ENCODE measurements at regions not wholly inside any gene's neighbourhood (a gene's known extent, or its start where the extent isn't known, plus 50 kb on each side); places are given as distances from the start of the nearest gene placed in this dataset.

DNA sequence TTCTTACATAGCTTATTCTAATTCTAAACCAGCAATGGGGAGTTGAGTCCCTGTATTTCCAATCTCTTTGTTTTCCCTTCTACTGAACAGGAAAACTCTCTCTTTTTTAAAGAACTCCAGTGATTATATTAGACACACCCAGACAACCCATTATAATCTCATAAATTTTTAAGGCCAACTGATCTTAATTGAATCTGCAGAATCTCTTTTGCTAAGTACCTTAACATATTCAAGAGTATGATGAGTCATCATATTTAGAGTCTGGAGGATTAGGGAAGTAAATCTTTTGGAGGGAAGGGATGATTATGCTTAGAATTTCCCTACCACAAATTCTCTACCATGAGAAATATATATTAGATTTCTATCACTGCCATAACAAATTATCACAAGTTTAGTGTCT lies 705.1 kb downstream of the CENPC start:
- TF ChIP-seq MXI1 (IDR thresholded peaks at IDR 0.05; ENCODE audit: borderline replicate concordance, low read depth, low read length) (no peak), POLR2A (IDR thresholded peaks at IDR 0.05; ENCODE audit: insufficient read depth in 1 of 2, low read depth in 2 of 2, low read length in 2 of 2) (no peak), SRSF9 (IDR thresholded peaks at IDR 0.05; ENCODE audit: borderline replicate concordance, insufficient read depth, low read depth, low read length, poor library complexity, severe bottlenecking) (no peak)
- TF ChIP-seq, protein P1, sequence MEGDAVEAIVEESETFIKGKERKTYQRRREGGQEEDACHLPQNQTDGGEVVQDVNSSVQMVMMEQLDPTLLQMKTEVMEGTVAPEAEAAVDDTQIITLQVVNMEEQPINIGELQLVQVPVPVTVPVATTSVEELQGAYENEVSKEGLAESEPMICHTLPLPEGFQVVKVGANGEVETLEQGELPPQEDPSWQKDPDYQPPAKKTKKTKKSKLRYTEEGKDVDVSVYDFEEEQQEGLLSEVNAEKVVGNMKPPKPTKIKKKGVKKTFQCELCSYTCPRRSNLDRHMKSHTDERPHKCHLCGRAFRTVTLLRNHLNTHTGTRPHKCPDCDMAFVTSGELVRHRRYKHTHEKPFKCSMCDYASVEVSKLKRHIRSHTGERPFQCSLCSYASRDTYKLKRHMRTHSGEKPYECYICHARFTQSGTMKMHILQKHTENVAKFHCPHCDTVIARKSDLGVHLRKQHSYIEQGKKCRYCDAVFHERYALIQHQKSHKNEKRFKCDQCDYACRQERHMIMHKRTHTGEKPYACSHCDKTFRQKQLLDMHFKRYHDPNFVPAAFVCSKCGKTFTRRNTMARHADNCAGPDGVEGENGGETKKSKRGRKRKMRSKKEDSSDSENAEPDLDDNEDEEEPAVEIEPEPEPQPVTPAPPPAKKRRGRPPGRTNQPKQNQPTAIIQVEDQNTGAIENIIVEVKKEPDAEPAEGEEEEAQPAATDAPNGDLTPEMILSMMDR (CRISPR knock-in tag; IDR thresholded peaks at IDR 0.05): no peak

Measured in HepG2 (cell line).